ENCODE measurements at regions not wholly inside any gene's neighbourhood (a gene's known extent, or its start where the extent isn't known, plus 50 kb on each side); places are given as distances from the start of the nearest gene placed in this dataset.

- no peak for DNase-seq (ENCODE audit: low read depth in 2 of 2)
Measured at GRCh38 chr7:55690-56248, 136.6 kb upstream of the FAM20C start.

GRCh38 chr7:56291-56913 is 136.0 kb upstream of the FAM20C start:
- DNase-seq (ENCODE audit: low read depth in 2 of 2): no peak

- DNase-seq (ENCODE audit: low read depth in 2 of 2): no peak
Measured at GRCh38 chr7:57071-57470, 135.3 kb upstream of the FAM20C start.

- peak in 1 of 2 donors; percentile 4 for DNase-seq (ENCODE audit: low read depth in 2 of 2)
Measured at GRCh38 chr7:57482-58255, 134.7 kb upstream of the FAM20C start.

GRCh38 chr7:58316-58715 is 134.1 kb upstream of the FAM20C start:
- no peak for DNase-seq (ENCODE audit: low read depth in 2 of 2)

- DNase-seq (ENCODE audit: low read depth in 2 of 2): no peak
Measured at GRCh38 chr7:59079-60016, 133.0 kb upstream of the FAM20C start.

- no peak for DNase-seq (ENCODE audit: low read depth in 2 of 2)
Measured at GRCh38 chr7:60017-60675, 132.2 kb upstream of the FAM20C start.

- DNase-seq (ENCODE audit: low read depth in 2 of 2): no peak
Measured at GRCh38 chr7:60706-61105, 131.7 kb upstream of the FAM20C start.

- no peak for DNase-seq (ENCODE audit: low read depth in 2 of 2)
Measured at GRCh38 chr7:61111-61510, 131.3 kb upstream of the FAM20C start.

- DNase-seq (ENCODE audit: low read depth in 2 of 2): no peak
Measured at GRCh38 chr7:61576-62360, 130.6 kb upstream of the FAM20C start.

- DNase-seq (ENCODE audit: low read depth in 2 of 2): no peak
Measured at GRCh38 chr7:62361-63116, 129.8 kb upstream of the FAM20C start.

- no peak for DNase-seq (ENCODE audit: low read depth in 2 of 2)
Measured at GRCh38 chr7:63117-63480, 129.3 kb upstream of the FAM20C start.

- no peak for DNase-seq (ENCODE audit: low read depth in 2 of 2)
Measured at GRCh38 chr7:63521-64021, 128.8 kb upstream of the FAM20C start.

- peak; percentile 20 to 66 for DNase-seq (ENCODE audit: low read depth in 2 of 2)
Measured at GRCh38 chr7:64098-64915, 128.1 kb upstream of the FAM20C start.

GRCh38 chr7:64916-65341 is 127.4 kb upstream of the FAM20C start:
- DNase-seq (ENCODE audit: low read depth in 2 of 2): no peak

- no peak for DNase-seq (ENCODE audit: low read depth in 2 of 2)
Measured at GRCh38 chr7:65554-65953, 126.8 kb upstream of the FAM20C start.

- DNase-seq (ENCODE audit: low read depth in 2 of 2): no peak
Measured at GRCh38 chr7:66296-66695, 126.1 kb upstream of the FAM20C start.

- no peak for DNase-seq (ENCODE audit: low read depth in 2 of 2)
Measured at GRCh38 chr7:66741-67140, 125.6 kb upstream of the FAM20C start.

All from dermis microvascular lymphatic vessel endothelial cell (primary cell).